Liver (tissue), 8 donors: ENCODE measurements at regions not wholly inside any gene's neighbourhood (a gene's known extent, or its start where the extent isn't known, plus 50 kb on each side); places are given as distances from the start of the nearest gene placed in this dataset.

Source experiments
- DNase-seq: peaks from one replicate; pipeline ENCODE4 v3.0.0-alpha.2; 2017; ENCODE audit warnings: low spot score
- H3K27ac ChIP-seq, 2 donors: one replicate each; pipeline ENCODE4 v1.7.0; 2013; ENCODE audit warnings: inconsistent platforms in 2 of 2, low read length in 2 of 2, control low read depth in 1 of 2, low read depth in 1 of 2, mild to moderate bottlenecking in 1 of 2
- H3K27me3 ChIP-seq, 4 donors: one replicate each; pipeline versions ENCODE4 v1.6.1 to v1.7.0; 2013; ENCODE audit warnings: low read length in 3 of 4, inconsistent platforms in 1 of 4, mild to moderate bottlenecking in 1 of 4, moderate library complexity in 1 of 4; ENCODE audit not compliant: control insufficient read depth in 4 of 4, insufficient read depth in 4 of 4
- H3K36me3 ChIP-seq, 4 donors: one replicate each; pipeline versions ENCODE4 v1.6.1 to v1.7.0; 2013; ENCODE audit warnings: low read length in 3 of 4, mild to moderate bottlenecking in 3 of 4, low read depth in 1 of 4, moderate library complexity in 1 of 4; ENCODE audit not compliant: control insufficient read depth in 4 of 4, insufficient read depth in 3 of 4
- H3K4me1 ChIP-seq, 4 donors: one replicate each; pipeline versions ENCODE4 v1.6.1 to v1.7.0; 2013; ENCODE audit warnings: low read length in 3 of 4, mild to moderate bottlenecking in 3 of 4, moderate library complexity in 1 of 4; ENCODE audit not compliant: control insufficient read depth in 4 of 4, insufficient read depth in 4 of 4
- H3K4me3 ChIP-seq, 3 donors: one replicate each; pipeline versions ENCODE4 v1.6.1 to v1.7.0; 2013; ENCODE audit warnings: low read length in 3 of 3, control low read depth in 1 of 3, low read depth in 1 of 3, mild to moderate bottlenecking in 1 of 3
- H3K9ac ChIP-seq, 2 donors: one replicate each; pipeline ENCODE4 v1.7.0; 2013; ENCODE audit warnings: low read length in 2 of 2, mild to moderate bottlenecking in 2 of 2, moderate library complexity in 2 of 2, control low read depth in 1 of 2, low read depth in 1 of 2
- H3K9me3 ChIP-seq, 4 donors: one replicate each; pipeline versions ENCODE4 v1.6.1 to v1.7.0; 2013; ENCODE audit warnings: low read length in 3 of 4; ENCODE audit not compliant: control insufficient read depth in 4 of 4
- FOXA1 ChIP-seq: IDR thresholded peaks from 2 replicates; pipeline ENCODE4 v1.6.1; 2016; ENCODE audit warnings: antibody characterized with exemption
- HNF4A ChIP-seq, 2 donors: conservative IDR thresholded peaks; 2 replicates each; pipeline ENCODE4 v1.6.1; 2016; ENCODE audit warnings: antibody characterized with exemption in 2 of 2, mild to moderate bottlenecking in 2 of 2
- JUND ChIP-seq, 2 donors: IDR thresholded peaks; 2 replicates each; pipeline ENCODE4 v1.6.1; 2016; ENCODE audit warnings: antibody characterized with exemption in 2 of 2
- RAD21 ChIP-seq, 2 donors: IDR thresholded peaks; 2 replicates each; pipeline ENCODE4 v1.6.1; 2016; ENCODE audit warnings: antibody characterized with exemption in 2 of 2, mild to moderate bottlenecking in 2 of 2
- RXRA ChIP-seq, 2 donors: IDR thresholded peaks; 2 replicates each; pipeline ENCODE4 v1.6.1; 2017 to 2018; ENCODE audit warnings: antibody characterized with exemption in 2 of 2, mild to moderate bottlenecking in 1 of 2
- SP1 ChIP-seq: IDR thresholded peaks from 2 replicates; pipeline ENCODE4 v1.6.1; 2018; ENCODE audit warnings: antibody characterized with exemption, mild to moderate bottlenecking
- TAF1 ChIP-seq: conservative IDR thresholded peaks from 2 replicates; pipeline ENCODE4 v1.6.1; 2016; ENCODE audit warnings: antibody characterized with exemption, mild to moderate bottlenecking
- WGBS: extraction: QIAGEN DNeasy Blood & Tissue Kit; methylation state at CpG from one replicate; pipeline ENCODE4 v1.1.7; 2013; 5-methylcytosine and 5-hydroxymethylcytosine counted together
- TF ChIP-seq, protein P1 (sequence below): IDR thresholded peaks from 2 replicates; pipeline ENCODE4 v1.6.1; 2016; ENCODE audit warnings: antibody characterized with exemption, mild to moderate bottlenecking
- TF ChIP-seq, protein P2 (sequence below): fragments of 150-350 bp; IDR thresholded peaks from 2 replicates; pipeline ENCODE4 v1.5.1; 2017; ENCODE audit warnings: improper control_type of control experiment, low read depth, low read length; ENCODE audit not compliant: missing input control
- TF ChIP-seq, protein P3 (sequence below): IDR thresholded peaks from 2 replicates; pipeline ENCODE4 v1.6.1; 2016; ENCODE audit warnings: antibody characterized with exemption
- TF ChIP-seq, protein P4 (sequence below): IDR thresholded peaks from 2 replicates; pipeline ENCODE4 v1.6.1; 2016; ENCODE audit warnings: antibody characterized with exemption
- donor health status: healthy.
- donor health status: healthy.
- donor health status: healthy.
- donor health status: healthy.
- donor health status: healthy.

DNA sequence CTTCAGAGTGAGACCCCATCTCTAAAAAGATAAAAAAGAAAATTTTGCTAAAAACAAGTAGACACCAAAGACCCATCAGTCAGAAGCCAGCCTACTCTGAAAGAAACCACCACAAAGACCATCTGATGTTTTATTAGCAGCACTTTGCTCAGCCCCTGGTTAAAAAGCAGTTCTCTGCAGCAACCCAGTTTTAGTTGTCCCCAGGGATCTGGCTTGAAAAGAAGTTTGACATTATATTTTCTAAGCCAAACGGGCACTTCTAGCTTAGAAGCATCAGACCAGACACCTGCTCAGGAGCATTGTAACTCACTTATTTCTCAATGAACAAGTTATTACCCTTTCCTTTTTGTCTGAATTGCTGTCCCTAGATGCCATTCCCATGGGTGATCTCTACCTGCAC, 164.2 kb upstream of the ETAA1 start:
- no peaks in the 10 kb centered on the region for H3K9me3 ChIP-seq
- no peak for DNase-seq
- H3K36me3 ChIP-seq: no peaks in the 10 kb centered on the region
- no peak overlapping the region for H3K27ac ChIP-seq
- no peak overlapping the region for H3K4me3 ChIP-seq
- TF ChIP-seq, protein P1, sequence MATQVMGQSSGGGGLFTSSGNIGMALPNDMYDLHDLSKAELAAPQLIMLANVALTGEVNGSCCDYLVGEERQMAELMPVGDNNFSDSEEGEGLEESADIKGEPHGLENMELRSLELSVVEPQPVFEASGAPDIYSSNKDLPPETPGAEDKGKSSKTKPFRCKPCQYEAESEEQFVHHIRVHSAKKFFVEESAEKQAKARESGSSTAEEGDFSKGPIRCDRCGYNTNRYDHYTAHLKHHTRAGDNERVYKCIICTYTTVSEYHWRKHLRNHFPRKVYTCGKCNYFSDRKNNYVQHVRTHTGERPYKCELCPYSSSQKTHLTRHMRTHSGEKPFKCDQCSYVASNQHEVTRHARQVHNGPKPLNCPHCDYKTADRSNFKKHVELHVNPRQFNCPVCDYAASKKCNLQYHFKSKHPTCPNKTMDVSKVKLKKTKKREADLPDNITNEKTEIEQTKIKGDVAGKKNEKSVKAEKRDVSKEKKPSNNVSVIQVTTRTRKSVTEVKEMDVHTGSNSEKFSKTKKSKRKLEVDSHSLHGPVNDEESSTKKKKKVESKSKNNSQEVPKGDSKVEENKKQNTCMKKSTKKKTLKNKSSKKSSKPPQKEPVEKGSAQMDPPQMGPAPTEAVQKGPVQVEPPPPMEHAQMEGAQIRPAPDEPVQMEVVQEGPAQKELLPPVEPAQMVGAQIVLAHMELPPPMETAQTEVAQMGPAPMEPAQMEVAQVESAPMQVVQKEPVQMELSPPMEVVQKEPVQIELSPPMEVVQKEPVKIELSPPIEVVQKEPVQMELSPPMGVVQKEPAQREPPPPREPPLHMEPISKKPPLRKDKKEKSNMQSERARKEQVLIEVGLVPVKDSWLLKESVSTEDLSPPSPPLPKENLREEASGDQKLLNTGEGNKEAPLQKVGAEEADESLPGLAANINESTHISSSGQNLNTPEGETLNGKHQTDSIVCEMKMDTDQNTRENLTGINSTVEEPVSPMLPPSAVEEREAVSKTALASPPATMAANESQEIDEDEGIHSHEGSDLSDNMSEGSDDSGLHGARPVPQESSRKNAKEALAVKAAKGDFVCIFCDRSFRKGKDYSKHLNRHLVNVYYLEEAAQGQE: no peak
- no peak for TF ChIP-seq JUND (IDR thresholded peaks at IDR 0.05)
- no peak for TF ChIP-seq TAF1
- no peak for TF ChIP-seq SP1
- TF ChIP-seq, protein P2, sequence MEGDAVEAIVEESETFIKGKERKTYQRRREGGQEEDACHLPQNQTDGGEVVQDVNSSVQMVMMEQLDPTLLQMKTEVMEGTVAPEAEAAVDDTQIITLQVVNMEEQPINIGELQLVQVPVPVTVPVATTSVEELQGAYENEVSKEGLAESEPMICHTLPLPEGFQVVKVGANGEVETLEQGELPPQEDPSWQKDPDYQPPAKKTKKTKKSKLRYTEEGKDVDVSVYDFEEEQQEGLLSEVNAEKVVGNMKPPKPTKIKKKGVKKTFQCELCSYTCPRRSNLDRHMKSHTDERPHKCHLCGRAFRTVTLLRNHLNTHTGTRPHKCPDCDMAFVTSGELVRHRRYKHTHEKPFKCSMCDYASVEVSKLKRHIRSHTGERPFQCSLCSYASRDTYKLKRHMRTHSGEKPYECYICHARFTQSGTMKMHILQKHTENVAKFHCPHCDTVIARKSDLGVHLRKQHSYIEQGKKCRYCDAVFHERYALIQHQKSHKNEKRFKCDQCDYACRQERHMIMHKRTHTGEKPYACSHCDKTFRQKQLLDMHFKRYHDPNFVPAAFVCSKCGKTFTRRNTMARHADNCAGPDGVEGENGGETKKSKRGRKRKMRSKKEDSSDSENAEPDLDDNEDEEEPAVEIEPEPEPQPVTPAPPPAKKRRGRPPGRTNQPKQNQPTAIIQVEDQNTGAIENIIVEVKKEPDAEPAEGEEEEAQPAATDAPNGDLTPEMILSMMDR: no peak
- TF ChIP-seq, protein P3, sequence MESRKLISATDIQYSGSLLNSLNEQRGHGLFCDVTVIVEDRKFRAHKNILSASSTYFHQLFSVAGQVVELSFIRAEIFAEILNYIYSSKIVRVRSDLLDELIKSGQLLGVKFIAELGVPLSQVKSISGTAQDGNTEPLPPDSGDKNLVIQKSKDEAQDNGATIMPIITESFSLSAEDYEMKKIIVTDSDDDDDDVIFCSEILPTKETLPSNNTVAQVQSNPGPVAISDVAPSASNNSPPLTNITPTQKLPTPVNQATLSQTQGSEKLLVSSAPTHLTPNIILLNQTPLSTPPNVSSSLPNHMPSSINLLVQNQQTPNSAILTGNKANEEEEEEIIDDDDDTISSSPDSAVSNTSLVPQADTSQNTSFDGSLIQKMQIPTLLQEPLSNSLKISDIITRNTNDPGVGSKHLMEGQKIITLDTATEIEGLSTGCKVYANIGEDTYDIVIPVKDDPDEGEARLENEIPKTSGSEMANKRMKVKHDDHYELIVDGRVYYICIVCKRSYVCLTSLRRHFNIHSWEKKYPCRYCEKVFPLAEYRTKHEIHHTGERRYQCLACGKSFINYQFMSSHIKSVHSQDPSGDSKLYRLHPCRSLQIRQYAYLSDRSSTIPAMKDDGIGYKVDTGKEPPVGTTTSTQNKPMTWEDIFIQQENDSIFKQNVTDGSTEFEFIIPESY: no peak
- TF ChIP-seq HNF4A (conservative IDR thresholded peaks at IDR 0.05): no peak
- no peak for TF ChIP-seq RAD21 (IDR thresholded peaks at IDR 0.05)
- no peak for TF ChIP-seq RXRA (IDR thresholded peaks at IDR 0.05)
- TF ChIP-seq, protein P4, sequence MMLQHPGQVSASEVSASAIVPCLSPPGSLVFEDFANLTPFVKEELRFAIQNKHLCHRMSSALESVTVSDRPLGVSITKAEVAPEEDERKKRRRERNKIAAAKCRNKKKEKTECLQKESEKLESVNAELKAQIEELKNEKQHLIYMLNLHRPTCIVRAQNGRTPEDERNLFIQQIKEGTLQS: no peak
- no peak for TF ChIP-seq FOXA1
- H3K4me1 ChIP-seq: no peaks in the 10 kb centered on the region
- WGBS: 87% methylated on average over 1 of the region's 1 CpG
- no peak overlapping the region for H3K9ac ChIP-seq
- H3K27me3 ChIP-seq: peaks cover 0 to 3% (median under 1%) of the 10 kb centered on the region in 4 donors

DNA sequence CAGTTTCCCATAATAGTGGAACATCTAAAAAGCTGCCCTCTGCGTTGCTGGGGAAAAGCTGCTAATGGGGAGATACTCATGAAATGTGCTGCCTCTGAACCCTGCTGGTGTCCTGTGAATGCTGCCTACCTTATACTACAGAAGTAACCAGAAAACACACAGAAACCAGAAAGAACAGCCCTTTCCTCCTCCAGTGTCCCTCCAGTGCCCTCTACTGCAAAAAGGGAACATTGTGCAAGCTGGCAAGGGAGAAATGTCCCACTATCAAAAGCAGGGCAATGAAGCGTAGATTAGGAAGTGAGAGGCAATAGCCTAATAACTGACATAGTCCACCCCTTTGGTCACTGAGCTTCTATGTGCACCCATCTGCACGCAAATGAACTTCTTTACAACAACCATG, 162.7 kb upstream of the ETAA1 start:
- Histone ChIP-seq H3K9ac (no peak overlapping the region), H3K27ac (no peak overlapping the region), H3K4me1 (no peaks in the 10 kb centered on the region), H3K9me3 (no peaks in the 10 kb centered on the region), H3K36me3 (no peaks in the 10 kb centered on the region), H3K4me3 (no peak overlapping the region), H3K27me3 (peaks cover 0 to 2% (median 0%) of the 10 kb centered on the region in 4 donors)
- WGBS: 68% methylated on average over 3 of the region's 3 CpGs
- TF ChIP-seq, protein P2: peak; percentile 21
- TF ChIP-seq RAD21 (IDR thresholded peaks at IDR 0.05): peak; percentile 77 to 79
- no peak for TF ChIP-seq RXRA (IDR thresholded peaks at IDR 0.05)
- DNase-seq: no peak
